HG03439 (cell line): ENCODE measurements at regions not wholly inside any gene's neighbourhood (a gene's known extent, or its start where the extent isn't known, plus 50 kb on each side); places are given as distances from the start of the nearest gene placed in this dataset.

Experiments
- ATAC-seq: cut with Tn5 transposase; IDR thresholded peaks from one replicate; pipeline ENCODE4 v1.9.1; 2021; ENCODE audit warnings: mild to moderate bottlenecking, moderate library complexity; ENCODE audit not compliant: unreplicated experiment

DNA sequence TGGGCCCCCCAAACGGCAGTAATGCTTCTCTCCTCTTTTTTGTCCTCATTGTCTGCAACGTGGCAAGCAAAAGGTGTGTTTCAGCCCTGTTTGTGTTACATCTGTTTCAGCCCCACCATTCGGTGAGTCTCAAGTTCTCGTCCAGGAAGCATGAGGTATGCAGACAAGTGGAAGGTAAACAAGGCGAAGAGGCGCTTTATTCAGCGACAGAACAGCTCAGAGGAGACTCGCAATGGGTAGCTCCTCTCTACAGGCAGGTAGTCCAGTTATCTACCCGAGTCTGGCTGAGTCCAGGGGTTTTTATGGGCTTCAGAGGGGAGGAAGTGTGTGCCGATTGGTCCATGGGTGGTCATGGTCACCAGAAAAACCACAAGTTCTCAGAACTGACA is 733.4 kb upstream of the CDH7 start:
- ATAC-seq, result no peak

DNA sequence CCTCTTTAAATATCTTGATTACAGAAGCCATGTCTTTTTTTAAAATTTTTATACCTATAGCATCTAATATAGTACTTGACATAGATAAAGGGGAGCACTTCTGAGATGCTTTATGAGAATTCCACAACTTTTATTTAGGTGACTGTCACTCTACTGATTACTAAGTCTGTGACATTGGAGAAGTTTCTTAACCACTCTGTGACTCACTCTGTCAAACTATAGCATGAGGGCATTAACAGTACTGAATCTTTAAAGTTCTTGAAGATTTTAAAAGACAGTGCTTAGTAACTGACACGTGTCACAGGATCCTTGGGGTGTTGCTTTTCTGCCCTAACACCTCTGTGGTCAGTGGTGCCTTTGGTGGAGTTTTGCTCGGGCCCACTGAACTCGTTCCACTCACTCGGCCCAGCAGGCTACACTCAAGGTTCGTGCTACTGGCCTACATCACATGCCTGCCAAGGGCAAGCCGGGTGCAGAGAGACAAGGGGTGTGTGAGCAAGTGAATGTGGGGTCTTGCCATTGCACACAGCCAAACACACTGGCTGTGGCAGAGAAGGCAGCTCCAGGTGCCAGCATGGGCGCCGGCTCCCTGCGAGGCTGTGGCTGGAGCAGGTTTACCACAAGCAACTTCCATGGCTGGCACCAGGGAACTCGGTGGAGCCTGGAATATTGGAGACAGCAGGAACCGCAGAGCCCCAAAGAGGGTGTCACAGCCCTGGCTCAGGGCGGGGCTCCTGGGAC is 734.0 kb upstream of the CDH7 start:
- ATAC-seq, result no peak

GRCh38 chr18:64994370-64994769 is 756.4 kb upstream of the CDH7 start:
- no peak for ATAC-seq

- ATAC-seq, result no peak
Measured at GRCh38 chr18:64993695-64994094, 757.1 kb upstream of the CDH7 start.

DNA sequence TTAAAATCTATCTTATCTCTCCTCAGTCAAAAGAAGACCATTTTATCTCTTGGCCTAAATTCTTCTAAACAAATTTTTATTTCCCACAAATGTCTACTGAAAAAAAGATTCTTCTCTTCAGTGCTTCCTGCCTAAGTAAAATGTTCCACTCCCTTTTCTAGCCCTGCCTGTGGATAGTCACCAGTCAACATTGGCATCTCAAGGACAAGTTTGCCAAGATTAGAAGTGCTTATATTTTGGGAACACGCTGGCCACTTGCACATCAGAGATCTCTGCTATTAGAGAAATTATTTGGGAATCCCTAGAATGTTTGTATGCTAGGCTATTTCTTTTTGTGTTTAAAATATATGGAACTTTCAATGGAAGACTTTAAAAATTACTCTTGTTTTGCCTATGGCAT is 758.2 kb upstream of the CDH7 start:
- no peak for ATAC-seq

- no peak for ATAC-seq
Measured at GRCh38 chr18:64991102-64991501, 759.7 kb upstream of the CDH7 start.

GRCh38 chr18:64986906-64987495 is 763.8 kb upstream of the CDH7 start:
- ATAC-seq, result no peak

- no peak for ATAC-seq
Measured at GRCh38 chr18:64983497-64984238, 767.1 kb upstream of the CDH7 start.

DNA sequence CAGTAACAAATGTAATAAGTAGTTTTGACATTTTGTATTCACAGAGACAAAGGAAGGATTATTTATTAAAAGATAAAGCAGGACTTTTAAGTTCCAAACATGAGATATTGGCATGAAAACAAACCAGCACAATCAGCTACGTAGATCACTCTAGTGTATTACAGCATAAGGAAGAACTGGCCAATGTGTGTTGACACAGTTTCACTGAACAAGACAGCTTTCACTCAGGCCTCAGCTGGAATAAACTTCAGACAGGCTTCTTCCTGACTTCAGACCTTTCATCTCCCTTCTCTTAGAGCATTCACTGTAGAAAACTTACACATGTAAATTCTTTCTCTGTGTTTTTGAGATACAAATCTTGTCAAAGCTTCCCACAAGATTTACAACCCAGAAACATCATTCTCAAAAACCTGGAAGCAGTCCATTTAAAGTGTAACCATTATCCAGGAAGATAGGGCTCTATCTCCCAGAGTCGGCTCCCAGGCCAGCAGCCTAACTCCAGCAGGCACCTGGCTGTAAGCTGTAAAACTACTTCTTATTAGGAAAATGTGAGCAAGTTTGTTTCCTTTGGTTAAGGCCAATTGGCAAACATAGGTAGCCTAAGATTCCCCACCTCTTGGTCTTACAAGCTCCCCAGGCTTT is 768.3 kb upstream of the CDH7 start:
- ATAC-seq, result no peak

GRCh38 chr18:64981915-64982314 is 768.9 kb upstream of the CDH7 start:
- no peak for ATAC-seq

- ATAC-seq, result no peak
Measured at GRCh38 chr18:64979791-64980190, 771.0 kb upstream of the CDH7 start.

- ATAC-seq, result no peak
Measured at GRCh38 chr18:64974391-64975125, 776.3 kb upstream of the CDH7 start.

DNA sequence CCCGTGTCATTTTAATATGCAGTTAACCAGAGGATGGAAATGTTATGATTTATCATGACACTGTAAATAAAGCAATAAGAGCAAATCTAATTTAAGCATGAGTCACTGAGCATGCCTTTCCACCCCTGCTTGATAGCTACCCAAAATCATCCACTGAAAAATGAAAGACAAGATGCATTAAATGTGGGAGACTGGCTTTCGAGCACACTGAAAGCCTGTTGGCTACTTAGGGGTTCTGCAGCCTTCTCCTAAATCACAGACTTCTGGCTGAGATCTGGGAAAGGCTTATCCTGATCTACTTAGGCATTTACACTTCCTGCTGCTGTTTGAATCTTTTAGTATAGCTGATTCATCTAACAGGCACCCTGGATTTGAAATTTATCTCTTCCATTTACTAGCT is 778.3 kb upstream of the CDH7 start:
- no peak for ATAC-seq

DNA sequence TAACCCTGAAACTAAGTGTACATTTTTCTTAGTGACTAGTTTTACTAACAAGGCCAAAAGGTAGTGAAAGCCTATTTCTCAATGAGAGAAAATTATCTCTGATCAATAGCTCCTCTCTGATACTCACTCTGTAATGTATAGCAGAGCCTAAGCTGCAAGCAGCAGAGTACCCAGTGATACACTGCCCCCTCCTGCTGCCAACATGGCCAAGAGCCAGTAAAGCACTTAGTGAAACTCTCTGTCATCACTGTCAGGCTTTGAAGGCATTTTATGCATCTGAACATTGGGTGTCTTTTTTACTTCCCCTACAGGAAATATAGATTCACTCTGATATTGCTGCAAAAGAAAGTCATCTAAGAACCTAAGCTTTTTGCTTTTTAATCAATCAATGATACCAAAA is 784.1 kb upstream of the CDH7 start:
- ATAC-seq, result no peak

DNA sequence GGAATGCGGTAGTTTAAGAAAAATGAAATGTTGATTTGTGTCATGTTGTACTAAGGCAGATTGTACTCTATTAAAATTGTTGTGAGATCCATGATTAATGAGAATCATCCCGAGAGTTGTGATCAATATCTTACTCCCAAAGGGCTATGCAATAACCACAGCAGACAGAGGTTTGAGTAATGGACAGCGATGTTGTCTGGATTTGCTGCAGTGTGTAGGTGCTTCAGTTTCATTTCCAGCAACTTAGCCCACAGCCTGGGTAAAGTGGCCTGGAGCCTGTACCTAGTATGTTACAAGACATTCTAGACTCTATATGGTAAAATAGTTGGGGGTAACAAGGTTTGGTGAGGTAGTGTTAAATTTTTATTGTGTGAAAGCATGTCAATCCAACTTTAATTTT is 794.3 kb upstream of the CDH7 start:
- no peak for ATAC-seq

DNA sequence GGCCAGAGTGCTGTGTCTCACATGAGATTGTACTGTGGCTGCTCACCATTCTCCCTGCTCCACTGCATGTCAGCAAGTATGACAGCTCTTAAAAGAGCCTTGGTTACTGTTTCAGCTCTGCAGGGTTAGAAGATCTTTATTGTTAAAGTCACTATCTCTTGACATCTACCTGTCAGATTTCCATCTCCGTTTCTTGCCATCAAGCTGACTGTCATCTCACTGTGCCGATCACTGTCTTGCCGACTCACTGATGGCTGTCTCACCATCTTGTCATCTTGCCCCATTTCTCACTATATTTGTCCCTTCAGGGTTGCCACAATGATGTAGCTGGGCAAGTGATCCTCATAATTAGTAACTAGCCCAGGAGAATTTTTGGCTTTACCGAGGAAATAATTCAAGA is 800.9 kb upstream of the CDH7 start:
- ATAC-seq, result no peak

GRCh38 chr18:64936671-64937070 is 787.8 kb upstream of the LINC00305 start:
- ATAC-seq, result no peak

DNA sequence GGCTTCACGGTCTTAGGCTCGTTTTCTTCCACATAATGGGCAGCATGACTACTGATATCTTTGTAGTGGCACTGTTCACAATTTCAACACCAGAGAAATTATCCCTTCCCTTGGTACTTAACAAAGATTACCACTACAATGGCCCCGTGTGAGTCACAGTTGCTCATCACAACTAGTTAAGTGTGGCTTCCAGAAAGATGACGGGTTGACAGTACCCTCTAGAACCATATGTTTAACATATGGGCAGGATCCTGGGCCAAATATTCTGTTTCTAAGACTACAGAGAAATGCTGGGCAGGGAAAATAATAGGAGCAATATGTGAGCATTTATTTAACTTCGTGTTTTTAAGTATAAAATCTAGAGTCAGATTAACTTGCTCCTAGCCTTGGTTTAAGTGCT is 780.1 kb upstream of the LINC00305 start:
- no peak for ATAC-seq

GRCh38 chr18:64919971-64920570 is 771.2 kb upstream of the LINC00305 start:
- ATAC-seq, result no peak

DNA sequence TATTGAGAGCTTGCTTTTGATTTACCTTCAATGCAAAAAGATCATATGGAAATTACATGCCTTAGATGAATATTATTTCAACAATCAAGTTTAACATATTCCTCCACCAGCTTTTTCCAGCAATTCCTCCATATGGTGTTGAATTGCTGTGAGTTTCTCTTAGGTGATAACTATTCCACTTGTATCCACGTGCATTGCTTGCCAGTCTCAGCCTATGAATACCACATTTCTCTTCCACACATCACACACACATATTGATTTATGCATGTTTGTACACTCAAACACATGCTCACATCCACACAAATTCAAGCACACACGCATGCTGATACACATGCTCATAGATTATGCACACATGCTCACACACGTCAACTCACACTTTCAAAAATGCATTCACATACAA is 770.0 kb upstream of the LINC00305 start:
- no peak for ATAC-seq

- ATAC-seq, result no peak
Measured at GRCh38 chr18:64893349-64893748, 744.5 kb upstream of the LINC00305 start.
